GM12873 (cell line): ENCODE measurements at regions not wholly inside any gene's neighbourhood (a gene's known extent, or its start where the extent isn't known, plus 50 kb on each side); places are given as distances from the start of the nearest gene placed in this dataset.

Experiments used
- CTCF ChIP-seq: IDR thresholded peaks from 2 replicates; pipeline ENCODE4 v1.5.1; 2012; ENCODE audit warnings: low read depth, mild to moderate bottlenecking, moderate library complexity, low read length, control low read depth; ENCODE audit not compliant: insufficient read depth; ENCODE audit errors: missing control alignments

- no peak for TF ChIP-seq CTCF
These were observed 108.4 kb upstream of the UNC5B start for GRCh38 chr10:71103961-71104360.

GRCh38 chr10:71112138-71112785 is 100.1 kb upstream of the UNC5B start:
- TF ChIP-seq CTCF = no peak

GRCh38 chr10:71116426-71116825 is 95.9 kb upstream of the UNC5B start:
- TF ChIP-seq CTCF = no peak

- no peak for TF ChIP-seq CTCF
These were observed 89.3 kb upstream of the UNC5B start for GRCh38 chr10:71123023-71123422.

GRCh38 chr10:71124921-71125748 is 87.2 kb upstream of the UNC5B start:
- TF ChIP-seq CTCF = no peak

- no peak for TF ChIP-seq CTCF
These were observed 86.6 kb upstream of the UNC5B start for GRCh38 chr10:71125749-71126107.

GRCh38 chr10:71126432-71126831 is 85.9 kb upstream of the UNC5B start:
- TF ChIP-seq CTCF = no peak
